GM18511 (cell line): ENCODE measurements at regions not wholly inside any gene's neighbourhood (a gene's known extent, or its start where the extent isn't known, plus 50 kb on each side); places are given as distances from the start of the nearest gene placed in this dataset.
"Not testable (repeated sequence)": the region's sequence is repeated elsewhere in the genome, so short reads cannot be mapped to it uniquely, and the experiment has no call there.

Experiments
- ATAC-seq: cut with Tn5 transposase; IDR thresholded peaks from one replicate; pipeline ENCODE4 v1.9.1; 2021; ENCODE audit warnings: mild to moderate bottlenecking, moderate library complexity; ENCODE audit not compliant: unreplicated experiment

DNA sequence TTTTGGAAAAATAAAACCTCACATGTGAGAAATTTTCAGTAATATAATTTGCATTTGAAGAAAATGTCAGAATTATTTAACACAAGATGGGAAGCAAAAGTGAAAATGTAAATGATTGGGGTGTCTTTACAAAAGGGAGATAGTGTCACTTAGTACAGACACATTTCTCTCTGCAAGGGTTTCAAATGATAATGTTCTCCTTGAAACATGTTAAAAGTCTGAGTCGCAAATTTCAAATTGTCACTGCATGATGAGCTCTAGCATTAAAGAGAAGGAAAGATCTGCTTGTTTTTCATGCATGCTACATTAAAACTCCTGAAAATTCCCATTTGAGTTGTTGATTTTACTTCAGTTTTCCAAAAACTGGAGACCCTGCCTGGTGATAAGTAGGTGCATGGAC, 122.0 kb upstream of the LDB2 start:
- ATAC-seq = no peak

DNA sequence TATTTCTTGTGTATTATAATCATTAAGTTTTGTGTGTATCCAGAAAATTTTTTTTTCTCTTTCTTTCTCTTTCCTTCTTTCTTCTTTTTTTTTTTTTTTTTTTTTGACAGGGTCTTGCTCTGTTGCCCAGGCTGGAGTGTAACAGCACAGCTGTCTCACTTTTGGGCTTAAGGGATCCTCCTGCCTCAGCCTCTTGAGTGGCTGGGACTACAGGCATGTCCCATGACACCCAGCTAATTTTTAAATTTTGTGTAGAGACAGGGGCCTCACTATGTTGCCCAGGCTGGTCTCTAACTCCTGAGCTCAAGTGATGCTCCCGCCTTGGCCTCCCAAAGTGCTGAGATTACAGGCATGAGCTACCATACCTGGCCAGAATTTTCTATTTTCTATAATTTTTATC, 120.2 kb upstream of the LDB2 start:
- not testable (repeated sequence) for ATAC-seq

DNA sequence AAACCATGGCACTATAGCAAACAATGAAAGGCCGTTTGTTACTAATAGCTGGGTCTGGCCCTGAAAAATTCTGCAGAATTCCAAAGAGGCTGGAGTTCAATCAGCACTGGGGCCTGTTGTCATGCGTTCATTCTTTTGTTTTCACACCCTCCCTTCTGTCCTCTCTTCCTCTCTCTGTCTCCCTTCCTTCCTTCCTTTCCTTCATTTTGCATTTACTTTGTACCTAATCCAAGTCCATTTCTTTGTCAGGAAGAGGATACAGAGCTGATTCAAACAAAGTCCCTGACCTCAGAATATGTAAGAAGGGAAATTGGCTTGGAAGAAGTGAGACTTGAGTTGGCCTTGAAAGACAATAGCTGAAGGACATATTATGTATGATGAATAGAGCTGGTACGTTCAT, 119.6 kb upstream of the LDB2 start:
- no peak for ATAC-seq

DNA sequence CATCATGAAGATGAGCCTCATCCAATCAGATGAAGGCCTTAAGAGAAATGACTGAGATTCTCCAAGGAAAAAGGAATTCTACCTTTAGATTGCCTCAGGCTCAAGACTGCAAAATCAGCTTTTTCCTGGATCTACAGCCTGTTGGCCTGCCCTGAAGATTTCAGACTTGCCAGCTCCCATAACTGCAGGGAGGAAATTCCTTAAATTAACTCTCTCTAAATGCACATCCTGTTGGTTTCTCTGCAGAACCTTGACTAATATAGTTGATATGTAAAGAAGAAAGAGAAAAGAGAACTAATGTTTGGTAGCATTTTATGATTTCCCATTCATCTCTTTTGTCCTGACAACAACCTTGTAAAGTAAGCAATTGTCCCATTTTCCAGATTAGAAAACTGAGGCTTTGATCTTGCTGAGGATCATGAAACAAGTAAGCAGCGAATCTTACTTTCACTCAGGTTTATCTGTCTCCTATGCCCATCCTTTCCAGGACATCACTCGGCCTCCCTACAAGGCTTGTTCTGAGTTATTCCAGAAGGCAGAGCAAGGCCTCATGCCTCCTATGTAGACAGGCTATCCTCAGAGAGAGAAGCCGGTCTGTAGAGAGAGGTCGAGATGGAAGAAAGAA, 115.0 kb upstream of the LDB2 start:
- ATAC-seq = no peak

DNA sequence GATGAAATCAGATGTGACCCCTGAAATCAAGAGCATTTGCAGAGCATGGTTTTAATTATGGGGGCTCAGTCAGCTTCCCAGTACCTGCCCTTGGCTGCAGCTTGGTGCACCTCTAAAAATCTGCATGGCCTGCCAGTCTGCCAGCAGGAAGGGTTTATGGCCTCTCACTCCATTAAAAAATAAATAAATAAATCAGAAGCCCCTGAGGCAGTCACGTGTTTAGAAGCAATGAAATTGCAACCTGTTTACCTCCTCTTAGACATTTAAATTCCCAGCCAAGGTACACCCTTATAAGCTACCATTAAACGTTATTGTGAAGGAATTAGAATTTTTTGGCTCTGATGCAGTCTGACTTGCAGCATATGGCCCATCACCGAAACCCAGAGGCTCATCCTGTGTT, 114.0 kb upstream of the LDB2 start:
- no peak for ATAC-seq

DNA sequence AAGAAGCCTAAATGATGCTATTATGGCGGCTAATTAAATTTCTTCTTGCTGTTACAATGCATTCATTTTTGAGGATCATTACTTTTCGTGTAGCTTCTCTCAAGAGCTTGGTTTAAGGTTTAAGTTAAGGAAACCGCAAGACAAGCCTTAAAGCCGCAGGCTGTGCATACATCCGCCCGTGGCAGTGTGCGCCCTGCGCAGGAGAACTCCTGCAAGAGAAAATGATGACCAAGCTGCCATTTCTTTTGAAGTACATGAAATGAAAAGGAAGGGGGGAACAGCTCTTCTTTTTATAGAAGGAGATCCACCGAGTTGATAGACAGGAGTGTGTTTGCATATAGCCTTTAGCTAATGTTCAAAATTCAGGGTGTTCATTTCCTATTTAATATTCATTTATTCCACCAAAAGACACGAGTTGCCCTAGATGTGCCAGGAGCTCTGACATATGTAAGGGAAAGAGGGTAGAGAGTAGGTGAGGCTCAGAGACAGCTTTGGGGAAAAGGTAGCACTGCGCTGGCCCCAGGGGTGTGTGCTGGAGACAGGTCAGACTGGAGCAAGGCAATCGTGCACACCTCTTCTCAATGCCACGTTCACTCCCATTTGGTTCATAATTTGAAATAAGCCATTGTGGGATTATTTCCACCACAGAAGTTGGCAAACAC, 112.1 kb upstream of the LDB2 start:
- no peak for ATAC-seq

DNA sequence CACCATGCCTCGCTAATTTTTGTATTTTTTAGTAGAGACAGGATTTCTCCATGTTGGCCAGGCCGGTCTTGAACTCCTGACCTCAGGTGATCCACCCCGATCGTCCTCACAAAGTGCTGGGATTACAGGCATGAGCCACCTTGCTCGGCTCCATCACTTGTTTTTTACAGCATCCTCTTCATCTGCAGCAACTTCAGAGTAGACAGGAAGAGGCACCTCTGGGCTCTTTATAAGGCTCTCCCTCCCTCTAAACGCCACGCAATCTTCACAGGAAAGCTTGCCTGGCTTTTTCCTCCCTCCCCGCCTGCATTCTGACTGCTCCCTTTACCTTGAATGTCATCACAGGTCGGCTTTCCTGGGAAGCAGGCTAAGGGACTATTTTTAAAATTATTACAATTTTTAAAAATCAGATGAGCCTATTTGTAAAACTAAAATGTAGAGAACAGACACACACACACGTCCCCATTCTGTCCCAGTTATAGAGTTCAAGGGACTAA, 111.5 kb upstream of the LDB2 start:
- no peak for ATAC-seq

DNA sequence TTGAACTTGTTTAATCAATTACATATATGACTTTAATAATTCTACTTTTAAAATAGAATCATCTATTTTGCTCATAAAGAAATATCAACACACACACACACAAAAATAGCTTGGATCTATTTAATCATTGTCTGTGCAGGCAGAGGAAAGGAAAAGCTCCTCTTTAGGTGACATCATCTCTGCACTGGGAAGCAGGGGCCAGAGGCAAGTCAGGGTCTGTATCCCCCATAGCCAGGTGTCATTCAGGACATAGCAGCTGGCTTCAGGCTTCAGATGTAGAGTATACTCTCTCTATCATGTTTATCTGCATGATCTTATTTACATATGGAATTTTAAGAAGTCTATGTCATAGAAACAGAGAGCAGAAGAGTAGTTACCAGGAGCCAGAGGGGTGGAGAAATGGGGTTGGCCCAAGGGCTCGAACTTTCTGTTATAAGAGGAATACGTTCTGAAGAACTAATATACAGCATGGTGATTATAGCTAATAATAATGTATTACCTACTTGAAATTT, 110.4 kb upstream of the LDB2 start:
- no peak for ATAC-seq

DNA sequence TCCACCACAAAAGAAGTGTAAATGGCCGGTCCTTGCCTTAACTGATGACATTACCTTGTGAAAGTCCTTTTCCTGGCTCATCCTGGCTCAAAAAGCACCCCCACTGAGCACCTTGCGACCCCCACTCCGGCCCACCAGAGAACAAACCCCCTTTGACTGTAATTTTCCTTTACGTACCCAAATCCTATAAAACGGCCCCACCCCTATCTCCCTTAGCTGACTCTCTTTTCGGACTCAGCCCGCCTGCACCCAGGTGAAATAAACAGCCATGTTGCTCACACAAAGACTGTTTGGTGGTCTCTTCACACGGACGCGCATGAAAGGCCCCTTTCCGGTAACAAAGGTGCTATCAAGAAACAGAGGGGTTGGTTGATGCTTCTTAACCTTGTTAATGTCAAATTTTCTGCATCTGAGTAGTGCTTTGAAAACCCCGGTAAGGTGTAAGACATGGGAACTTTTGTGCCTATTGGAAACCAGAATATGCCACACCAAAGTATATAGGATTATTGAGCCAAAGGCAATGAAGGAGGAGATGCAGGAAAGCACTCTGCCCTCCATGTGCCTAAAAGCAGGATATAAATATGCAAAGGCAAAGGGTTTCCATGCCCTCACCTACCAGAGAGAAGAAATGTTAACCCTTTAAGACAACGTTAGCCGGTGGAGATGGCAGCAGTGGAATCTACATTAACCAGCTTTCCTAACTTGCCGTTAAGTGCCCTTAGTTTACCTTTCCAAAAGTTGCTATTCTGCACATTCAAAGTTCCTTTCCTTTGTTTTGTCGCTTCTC, 105.4 kb upstream of the LDB2 start:
- not testable (repeated sequence) for ATAC-seq

DNA sequence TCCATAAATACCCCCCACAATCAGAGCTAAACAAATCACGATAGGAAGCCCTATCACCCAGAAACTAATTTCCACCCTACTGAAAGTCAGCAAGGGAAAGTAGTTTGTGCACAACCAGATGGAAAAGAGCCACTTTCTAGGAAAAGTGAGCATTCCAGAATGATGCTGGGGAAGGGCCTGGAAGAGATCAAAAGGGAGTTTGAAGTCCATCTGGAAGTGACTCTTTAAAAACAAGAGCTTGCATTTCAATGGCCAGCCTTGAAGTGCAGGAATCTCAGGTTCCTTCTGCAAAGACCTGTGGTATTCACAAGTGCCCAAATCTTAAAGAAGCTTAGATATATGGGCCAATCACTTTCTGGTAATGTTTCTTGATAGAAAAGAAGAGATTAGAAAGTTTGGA, 97.0 kb upstream of the LDB2 start:
- no peak for ATAC-seq

DNA sequence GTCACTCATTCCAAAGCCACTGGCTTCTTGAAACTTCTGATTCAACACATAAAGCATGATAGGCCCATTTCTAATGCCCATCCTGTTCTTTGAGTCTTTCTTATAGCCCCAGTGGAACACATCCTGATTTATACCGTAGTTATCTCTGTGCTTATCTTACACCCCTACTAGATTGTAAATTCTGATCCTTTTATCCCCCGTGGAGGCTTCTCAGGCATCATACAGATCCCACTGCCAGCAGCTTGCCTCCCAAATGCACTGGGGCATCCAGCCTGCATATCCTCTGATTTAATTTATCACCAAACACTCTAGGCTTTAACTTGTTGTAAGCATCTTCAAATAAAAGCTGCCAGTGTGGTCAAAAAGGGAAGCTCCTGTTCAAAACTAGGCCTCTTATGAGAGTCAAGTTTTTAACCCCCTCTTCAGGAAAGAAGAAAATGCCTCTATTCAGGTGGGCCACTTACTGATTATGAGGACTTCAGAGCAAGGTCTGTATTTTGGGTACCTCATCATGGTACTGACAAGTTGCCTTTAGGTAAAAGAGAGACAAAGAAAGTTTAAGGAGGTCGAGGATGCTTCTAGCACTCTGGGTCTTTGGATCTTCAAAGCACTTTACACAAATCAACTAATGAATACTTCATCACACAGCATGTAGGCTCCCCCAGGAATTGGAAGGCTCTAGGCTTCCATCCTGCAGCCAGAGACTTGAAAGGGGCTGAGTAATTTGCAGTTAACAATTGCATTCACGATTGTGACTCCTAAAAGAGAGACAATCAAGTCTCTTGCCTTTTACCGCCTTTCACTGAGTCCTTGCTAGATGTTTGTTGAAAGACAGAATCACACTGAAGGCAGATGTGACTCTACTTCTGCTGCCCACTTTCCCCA, 95.8 kb upstream of the LDB2 start:
- ATAC-seq = no peak

DNA sequence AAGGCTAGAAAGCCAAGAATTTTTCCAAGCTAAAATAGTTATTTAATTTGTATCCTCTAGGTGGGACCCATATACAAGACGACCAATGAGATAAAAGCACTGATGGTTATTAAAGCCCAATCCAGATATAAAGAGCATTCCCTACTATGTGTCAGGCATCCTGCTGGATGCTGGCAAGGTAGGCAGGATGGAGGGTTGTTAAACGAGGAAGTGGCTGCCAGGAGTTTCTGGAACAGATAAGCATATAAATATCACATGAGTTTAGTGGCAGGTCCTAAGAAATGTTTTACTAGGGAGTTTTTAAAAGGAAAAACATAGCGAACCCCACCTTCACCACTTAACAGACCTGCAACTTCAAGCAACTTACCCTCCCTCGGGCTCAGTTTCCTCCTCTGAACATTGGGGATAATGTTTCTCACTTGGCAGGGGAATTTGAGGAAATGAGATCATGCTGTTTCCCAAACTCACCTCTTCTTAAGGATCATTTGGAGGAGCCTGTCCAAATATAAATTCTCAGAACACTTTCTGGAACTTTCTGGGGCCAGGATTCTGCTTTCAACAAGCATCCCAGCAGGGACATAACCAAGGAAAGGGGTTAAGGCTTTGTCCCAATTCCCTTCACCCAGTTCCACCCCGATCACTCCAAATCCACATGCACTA, 94.3 kb upstream of the LDB2 start:
- ATAC-seq = no peak

DNA sequence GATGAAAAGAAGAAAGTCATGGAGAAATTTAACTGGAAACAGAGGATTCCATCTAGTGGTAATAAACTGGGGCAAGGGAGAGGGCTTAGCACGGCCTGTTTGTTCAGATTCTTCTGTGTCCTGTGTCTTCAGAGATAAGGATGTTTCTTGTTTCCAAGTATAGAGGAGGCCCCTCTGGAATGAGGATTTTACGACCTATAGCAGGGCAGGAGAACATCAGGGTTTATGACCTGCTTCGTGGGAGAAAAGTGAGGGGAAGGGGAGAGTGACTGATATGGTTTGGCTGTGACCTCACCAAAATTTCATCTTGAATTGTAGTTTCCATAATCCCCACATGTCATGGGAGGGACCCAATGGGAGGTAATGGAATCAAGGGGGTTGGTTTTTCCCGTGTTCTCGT, 93.0 kb upstream of the LDB2 start:
- no peak for ATAC-seq

DNA sequence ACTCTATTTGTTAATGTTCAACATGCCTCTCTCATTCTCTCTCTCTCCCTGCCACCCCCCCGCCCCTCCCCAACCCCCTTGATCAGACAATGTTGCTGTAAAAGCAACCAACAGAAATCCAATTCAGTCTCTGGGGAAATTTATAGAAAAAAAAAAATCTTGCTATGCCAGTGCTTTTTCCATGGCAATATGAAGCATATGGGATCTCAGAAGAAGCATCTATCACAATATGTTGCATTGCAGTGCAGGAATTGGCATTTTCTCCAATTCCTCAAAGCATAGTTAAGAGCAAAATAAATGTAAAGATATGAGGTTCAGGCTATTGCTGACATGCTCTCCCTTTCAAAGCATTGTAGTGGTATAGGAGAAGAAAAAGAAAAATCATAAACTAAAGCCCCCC, 90.9 kb upstream of the LDB2 start:
- ATAC-seq = no peak

DNA sequence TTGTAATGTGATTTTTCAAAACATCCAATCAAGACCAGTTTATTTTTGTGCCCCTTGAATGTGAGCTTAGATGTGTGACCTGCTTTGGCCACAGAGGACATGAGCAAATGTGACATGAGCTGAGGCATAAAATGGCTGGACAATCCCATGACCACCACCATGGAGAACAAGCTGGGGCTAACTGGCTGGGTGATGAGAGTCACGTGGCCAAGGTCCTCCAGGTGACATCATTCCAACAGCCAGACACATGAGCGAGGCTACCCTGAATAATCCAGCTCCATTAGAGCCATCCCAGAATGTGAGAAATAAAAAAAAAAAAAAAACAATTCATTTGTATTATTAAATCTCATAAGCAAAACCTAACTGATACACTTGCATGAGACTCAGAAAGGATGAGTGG, 90.4 kb upstream of the LDB2 start:
- no peak for ATAC-seq

DNA sequence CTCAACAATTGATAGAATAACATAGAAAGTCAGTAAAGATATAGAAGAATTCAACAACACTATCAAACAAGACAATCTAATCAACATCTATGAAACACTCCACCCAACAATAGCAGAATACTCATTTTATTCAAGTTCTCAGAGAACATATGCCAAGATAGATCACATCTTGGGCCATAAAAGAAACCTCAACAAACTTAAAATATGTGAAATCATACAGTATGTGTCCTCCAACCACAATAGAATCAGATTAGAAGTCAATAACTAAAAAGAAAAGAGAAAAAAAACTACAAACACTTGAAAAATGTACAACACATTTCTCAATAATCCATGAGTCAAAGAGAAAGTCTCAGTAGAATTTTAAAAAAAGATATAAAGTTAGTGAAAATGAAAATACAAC, 78.6 kb upstream of the LDB2 start:
- no peak for ATAC-seq

DNA sequence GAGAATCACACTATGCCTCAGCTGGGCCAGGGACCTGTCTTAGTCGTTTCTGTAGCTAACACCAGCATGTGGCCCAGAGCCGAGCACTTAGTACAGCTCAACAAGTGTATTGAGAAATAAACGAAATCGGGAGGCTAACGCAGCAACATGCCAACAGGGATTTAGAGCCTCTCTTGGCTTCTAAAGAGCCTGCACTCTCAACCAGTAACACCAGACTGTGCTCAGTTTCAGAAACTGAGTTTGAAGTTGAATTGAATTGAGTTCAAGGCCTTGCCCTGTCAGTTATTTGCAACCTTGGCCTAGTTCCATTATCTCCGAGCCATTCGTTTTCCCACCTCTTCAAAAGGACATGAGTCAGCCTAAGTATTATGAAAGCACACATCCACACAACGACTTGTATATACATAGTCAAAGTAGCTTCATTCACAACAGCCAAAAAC, 71.3 kb upstream of the LDB2 start:
- ATAC-seq = no peak

DNA sequence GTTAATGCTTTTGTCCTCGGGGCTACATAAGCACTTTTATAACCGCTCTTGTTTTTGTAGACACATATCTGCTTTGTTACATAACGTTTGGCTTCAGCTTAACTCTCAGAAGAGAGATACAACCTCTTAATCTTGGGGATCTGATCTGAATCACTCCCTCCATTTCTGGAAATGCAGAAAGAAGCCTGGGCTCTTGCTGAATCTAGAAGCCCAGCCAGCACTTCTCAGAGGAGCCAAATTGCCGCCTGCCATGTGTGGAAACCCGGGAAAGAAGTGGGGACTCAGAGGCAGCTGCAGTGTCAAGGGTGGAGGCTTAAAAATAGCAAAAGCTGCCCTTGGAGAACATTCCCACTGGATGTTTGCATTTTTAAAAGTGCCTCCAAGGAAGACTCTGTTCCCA, 69.3 kb upstream of the LDB2 start:
- no peak for ATAC-seq

DNA sequence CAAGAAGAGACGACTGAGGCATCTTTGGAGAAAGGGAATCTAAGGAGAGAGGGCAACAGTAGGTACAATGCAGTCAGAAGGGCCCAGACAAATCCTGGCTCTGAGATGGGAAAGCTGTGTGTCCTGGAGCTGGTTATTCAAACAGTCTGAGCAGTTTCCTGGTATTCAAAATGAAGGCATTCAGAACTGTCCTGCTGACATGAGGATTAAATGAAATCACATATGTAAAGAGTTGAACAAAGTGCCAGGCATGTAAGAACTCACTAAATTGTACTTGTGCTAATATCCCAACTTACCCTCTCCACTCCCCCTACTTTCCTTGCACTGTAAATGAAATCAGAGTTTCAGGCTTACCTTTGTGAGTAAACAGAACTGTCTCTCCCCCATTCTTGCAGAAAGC, 60.9 kb upstream of the LDB2 start:
- ATAC-seq = no peak

DNA sequence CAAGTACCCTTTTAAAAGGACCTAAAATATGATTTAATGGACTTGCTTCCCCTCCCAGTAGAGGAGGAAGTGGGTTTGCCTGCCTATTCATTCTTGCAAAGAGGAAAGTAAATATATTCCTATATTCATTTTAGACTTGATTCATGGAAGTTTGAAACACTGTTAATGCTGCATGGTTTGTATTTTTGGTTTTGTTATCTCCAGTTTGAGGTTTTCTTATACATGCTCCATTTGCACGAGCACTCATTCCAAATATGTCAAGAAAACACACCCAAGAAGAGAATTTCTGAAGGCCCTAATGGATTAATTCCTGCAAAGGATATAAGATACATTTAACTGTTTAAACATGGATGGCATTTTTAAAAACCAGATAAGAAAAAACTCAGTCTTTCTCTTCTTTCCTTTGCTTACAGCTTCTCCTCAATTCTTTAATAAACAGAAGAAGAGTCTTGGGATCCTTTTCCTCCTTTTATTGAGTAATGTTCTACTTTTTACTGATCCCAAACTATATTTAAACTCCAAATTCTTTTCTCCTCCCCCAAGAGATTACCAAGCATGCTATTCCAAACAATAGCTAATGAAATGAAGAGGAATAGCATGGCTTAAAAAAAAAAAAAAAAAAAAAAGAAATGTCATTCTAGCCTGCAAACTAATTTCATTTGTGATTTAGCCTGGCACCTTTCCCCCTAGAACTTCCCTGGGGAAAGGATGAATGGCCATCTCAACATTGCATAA, 54.6 kb upstream of the LDB2 start:
- no peak for ATAC-seq
